ENCODE measurements at regions not wholly inside any gene's neighbourhood (a gene's known extent, or its start where the extent isn't known, plus 50 kb on each side); places are given as distances from the start of the nearest gene placed in this dataset.

DNA sequence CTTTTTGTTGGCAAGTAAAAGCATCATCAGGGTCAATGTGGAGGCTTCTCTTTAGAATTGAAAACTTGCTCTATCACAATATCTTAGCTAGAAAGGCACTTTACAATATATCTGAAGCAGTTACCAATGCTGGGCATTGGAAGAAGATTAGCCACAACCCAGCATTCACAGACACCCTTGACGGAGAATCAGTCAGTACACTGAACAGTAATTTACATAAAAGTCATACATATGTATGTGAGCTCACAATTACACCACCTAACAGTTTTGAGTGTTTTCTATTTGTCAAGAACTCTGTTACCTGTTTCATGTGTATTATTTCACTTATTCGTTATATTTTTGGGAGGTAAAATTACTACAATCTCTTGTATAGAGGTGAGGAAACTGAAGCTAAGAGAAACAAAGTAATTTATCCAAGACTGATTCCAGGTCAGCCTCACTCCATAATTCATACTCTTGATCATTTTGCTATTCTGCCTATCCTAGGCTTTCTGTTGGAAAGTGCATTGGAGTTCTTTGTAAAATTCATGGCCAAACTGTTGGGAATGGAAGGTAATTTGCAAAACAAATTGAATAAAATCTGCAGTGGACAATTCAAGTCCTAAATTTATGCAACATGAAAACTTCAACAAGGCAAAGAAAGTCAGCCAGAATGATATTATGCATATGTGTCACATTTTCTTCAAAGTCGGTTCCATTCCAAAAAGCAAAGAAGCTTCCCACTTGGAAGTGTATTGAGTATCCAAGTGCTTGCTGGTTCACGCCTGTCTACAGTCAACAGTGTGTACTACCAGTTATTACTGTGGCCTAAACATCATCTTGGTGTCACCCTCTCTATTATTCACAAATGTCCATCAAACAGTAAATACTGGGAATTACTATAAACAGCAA lies 223.7 kb upstream of the SEMA6D start:
- DNase-seq, result no peak

DNA sequence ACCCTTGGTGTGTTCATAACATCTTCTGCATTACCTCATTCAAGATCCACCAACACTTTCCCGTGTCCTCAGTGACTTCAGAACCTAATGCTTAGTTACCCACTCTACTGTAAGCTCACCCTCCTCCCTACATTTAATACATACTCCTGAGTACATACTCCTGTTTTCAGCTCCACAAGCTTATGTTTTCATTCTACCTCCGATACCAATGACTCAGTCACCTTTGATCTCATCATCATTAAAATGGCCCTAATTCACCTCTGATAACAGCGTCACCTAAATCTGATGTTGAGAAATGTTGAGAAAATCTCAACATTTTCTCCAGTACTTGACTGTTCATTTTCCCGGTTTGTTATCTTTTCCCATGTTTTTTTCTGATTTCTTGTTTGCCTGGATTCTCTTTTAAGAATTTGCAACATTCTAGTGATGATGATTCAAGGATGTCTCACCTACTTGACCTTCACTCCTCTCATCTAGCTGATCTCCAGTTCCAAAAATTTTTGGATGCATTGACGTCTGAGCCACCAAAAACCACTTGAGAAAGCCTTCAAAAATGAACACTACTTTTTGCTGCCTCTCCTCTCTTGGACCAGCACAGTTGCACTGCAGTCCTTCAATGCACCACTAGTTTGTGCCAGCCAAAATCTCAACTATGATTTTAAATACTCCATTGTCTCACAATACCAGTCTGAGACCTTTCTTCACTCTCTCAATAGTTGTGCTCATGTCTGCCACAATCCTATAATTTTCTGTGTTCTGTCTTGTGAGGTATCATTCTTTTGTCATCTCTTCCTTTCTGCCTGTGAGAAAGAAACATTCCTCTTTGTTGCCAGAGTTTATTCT lies 220.7 kb upstream of the SEMA6D start:
- no peak for DNase-seq

- no peak for DNase-seq
These were observed 216.5 kb upstream of the SEMA6D start for GRCh38 chr15:47500842-47501241.

DNA sequence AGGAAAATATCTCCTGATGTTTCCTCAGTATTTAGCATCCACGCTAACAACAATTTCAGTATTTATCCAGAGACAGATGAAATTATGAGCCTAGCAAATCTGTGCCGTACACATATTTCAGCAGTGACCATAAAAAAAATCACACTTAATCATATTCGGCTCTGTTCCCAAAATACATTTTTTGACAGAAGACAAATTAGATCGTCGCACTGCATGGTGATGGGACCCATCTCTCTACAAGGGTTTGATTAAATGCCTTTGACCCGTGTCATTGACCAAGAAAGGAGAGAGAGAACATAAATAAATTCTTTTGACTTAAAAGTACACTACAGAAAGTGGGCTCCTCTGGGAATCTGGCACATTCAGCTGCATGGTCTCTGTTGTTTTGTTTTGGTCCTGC lies 215.3 kb upstream of the SEMA6D start:
- no peak for DNase-seq

DNA sequence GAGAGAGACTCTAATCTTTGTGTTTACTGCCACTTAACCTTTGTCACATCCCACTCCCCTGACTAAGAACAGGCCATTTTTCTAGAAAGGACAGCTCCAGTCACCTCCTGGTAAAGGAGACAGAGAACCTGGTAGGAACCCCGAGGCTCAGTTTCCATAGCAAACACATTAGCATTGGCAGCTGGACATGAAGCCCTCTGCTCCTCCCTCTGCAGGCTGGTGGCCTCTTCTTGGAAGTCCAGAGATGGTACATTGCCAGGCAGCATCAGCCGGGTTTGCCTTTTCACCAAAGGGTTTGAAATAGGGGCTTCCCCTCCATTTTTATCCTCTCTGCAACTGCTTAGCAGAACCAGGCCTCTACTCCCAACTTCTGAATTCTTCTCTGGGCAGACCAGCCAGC lies 213.4 kb upstream of the SEMA6D start:
- no peak for DNase-seq

DNA sequence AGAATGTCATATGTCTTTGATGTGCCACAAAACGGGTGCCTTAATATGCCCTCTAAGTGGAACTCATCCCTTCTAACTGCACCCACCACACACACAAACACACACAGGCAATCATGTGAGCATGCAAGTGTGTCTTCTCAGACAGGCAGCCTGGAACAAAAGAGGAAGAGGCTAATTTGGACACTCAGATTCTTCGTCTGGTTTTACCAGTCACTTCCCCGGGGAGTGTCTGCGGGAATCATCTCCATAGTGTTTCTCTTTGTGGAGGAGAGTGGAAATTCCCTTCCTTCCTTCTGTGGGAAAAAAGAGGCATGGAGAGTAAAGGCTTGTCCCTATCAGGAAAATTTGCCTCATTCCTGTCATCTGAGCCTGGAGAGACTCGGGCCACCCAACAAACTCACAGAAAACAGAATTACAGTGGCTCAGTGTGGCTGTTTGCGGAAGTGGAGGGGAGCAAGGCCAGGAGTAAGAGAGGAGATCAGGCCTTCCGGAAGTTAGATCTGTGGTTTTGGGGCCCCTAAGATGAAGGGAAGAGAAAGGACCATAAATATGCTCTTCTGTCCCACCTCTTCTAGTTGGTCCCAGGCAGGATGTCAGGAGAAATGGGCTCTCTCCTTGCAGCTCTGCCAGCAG lies 212.6 kb upstream of the SEMA6D start:
- no peak for DNase-seq

DNA sequence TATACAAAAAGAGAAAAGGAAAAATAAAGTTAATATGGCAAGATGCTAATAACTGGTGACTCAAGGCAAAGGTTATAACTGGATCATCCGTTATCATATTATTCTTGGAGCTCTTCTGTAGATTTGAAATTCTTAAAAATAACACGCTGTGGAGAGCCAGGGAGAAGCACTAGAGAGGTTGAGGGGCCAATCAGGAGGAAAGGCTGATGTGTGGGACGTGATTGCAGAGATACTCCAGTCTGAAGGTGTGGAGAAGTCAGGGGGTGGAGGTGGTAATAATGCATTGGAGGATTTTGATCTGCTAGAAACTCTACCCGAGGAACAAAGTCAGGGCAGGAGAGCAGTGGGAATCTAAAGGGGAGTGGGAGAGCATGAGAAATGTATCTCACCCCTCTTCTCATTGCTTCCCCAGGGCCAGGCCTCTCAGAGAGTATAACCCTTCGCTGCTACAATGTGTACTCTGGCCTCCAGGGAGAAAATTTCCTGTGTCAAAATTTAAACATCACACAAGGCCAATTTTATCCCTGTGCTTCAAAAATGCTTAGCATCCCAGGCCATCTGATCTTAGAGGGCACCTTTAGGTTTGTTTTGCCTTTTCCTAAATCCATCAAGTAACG lies 211.5 kb upstream of the SEMA6D start:
- DNase-seq, result no peak

GRCh38 chr15:47506329-47507100 lies 210.8 kb upstream of the SEMA6D start:
- no peak for DNase-seq

DNA sequence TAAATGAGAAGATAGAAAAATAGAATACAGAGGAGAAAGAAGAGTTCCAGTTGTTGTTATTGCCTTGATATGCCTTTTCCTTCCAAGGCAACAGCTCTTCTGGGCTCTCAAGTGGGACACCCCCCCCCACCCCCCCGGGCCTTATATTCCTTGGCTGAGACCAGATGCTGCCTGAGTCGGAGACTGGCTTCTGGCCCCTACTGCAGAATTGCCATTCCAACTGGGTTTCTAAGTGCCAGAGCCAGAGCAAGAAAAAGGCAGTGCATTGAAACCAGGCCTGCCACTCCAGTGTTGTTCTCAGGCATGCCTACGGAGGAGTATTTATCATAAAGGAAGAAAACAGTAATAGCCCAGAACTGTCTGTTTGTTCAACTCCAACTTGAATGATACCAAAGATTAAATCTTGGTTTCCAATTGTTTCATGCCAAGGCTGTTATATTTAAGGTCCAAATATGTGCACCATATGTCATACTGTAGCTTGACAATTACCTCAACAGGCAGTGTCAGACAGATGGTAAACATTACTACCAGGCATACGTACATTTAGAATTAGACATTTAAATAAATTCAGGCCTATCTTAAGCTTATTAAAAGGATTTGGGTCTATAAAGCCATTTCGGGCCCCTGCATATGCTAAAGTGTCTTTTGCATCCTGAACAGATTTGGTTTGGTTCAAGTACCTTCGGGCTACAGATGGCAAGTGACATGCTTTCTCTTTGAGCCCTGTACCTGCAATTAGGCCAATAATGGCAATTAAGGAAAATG lies 209.9 kb upstream of the SEMA6D start:
- no peak for DNase-seq

DNA sequence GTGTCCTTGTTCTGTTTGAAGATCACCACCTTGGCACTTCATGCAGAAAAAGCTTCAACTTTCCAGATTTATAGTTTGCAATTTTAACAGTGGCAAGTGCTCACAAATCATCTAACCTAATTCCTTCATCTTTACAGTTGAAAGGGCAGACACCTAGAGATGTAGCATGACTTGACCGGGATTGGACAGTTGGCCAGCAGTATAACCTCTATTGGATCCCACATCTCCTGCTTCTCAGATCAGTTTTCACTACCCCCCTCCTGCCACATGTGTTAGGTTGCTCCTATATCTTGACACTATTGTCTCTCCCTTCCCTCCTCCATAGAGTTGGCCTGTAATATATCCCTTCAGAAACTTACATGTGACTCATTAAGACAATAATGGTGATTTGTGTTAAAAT lies 206.0 kb upstream of the SEMA6D start:
- DNase-seq, result no peak

- DNase-seq, result no peak
These were observed 203.8 kb upstream of the SEMA6D start for GRCh38 chr15:47513471-47513870.

GRCh38 chr15:47514200-47514652 lies 203.1 kb upstream of the SEMA6D start:
- DNase-seq, result no peak

- no peak for DNase-seq
These were observed 200.7 kb upstream of the SEMA6D start for GRCh38 chr15:47516558-47516957.

- no peak for DNase-seq
These were observed 200.3 kb upstream of the SEMA6D start for GRCh38 chr15:47516972-47517371.

GRCh38 chr15:47517737-47518136 lies 199.6 kb upstream of the SEMA6D start:
- no peak for DNase-seq

DNA sequence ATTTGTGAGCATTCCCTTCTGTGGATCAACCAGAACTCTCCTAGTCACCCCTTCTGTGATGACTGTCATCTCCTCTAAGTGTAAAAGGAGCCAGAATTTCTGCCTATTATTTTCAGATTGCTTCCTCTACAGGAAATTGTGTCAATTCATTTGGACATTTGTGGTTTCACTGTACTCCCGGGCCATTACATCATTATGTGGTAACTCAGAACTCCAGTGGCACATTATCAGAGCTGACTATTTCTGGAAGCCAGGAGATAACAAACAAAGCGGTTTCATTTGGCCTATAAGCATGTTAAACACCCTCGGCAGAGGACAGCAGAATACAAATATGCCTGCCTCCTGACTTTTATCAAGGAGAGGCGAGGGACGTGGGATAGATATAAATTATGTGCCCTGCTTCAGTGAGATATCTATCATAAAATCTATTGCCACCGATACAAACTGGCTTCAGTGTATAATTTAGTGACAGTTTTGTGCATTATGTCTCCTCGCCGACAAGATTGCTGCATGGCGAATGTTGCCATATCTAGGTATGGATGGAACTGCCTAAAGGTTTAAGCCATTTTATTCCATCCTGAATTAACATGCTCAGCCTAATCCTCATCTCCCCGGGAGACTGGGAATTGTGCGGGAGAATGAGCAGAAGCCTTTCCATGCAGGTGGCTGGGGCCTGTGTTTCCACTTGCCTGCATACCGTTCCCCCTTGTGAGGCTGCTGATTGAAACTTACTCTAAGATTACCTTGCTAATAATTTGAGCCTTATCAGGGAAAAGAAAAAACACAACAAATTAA lies 193.4 kb upstream of the SEMA6D start:
- DNase-seq, result no peak

DNA sequence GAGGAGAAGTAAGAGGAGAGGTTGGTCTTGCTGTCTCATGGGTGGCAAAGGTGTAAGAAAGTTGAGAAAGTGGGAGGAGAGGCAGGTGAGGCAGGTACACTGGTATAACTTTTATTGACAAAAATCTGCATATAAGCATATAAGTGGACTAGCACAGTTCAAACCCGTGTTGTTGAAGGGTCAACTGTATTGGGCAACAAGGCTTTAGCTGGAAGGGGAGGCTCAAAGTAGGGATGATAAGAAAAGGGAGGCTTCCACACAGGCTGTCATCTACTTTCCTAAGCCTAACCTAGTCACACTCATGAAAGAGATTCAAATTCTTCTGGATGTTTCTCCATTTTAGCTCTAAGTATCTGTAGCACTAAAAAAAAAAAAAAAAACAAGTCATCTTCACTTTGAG lies 188.1 kb upstream of the SEMA6D start:
- no peak for DNase-seq

DNA sequence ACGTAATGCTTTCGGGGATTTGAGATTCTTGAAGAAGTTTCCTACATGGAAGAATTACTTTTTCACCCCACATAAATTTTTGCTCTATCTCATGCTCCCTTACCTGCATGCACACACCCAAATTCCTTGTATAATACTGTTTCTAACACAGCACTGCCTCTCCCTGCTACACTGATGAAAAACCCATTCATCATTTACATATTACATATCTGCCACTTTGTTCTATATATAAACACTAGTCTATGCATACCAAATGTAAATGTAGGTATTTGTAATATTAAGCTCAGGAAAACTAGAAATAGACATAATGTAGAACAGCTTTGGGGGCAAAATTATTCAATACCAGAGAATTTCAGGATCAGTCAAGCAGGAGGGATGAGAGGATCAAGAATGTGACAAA lies 182.6 kb upstream of the SEMA6D start:
- no peak for DNase-seq

GRCh38 chr15:47541562-47541961 lies 175.7 kb upstream of the SEMA6D start:
- no peak for DNase-seq

DNA sequence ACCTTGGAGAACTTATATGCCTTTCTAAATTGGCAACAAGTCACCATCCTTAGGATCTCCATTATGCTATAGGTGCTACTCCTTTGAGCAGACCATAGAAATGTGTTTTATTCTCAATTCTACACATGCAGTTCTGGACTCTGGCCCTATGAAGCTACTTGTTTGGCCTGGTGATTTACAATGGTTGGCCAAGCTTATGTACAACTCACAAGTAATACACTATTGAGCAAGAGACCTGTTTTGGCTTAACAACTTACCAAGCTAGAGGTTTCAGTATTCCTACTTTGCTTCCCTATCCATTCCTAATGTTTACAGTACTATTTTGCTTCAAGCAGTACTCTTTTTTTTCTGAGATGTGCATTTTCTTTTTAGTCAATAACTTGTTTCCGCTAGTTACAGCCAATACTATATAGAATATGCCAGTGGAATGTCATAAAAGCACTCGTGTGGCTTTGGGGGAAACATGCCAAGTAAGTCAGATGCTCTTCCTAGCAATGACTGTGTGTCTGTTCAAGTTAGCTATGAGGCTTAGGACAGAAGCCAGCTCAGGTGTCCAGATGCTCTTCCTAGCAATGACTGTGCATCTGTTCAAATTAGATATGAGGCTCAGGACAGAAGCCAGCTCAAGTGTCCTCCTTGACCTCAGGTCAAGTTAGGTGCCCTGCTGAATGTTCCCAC lies 174.9 kb upstream of the SEMA6D start:
- DNase-seq, result peak; percentile 32
